CD14-positive monocyte (primary cell): ENCODE measurements at regions not wholly inside any gene's neighbourhood (a gene's known extent, or its start where the extent isn't known, plus 50 kb on each side); places are given as distances from the start of the nearest gene placed in this dataset.
"Not testable (repeated sequence)": the region's sequence is repeated elsewhere in the genome, so short reads cannot be mapped to it uniquely, and the experiment has no call there.

Experiments used
- DNase-seq, 3 donors: peaks; one replicate each; pipeline ENCODE4 v3.0.0-alpha.2; 2011 to 2022
- H2AFZ ChIP-seq: 2 replicates; pipeline ENCODE4 v1.6.0; 2012; ENCODE audit warnings: mild to moderate bottlenecking, low read depth, low read length, inconsistent platforms; ENCODE audit not compliant: insufficient read depth, poor library complexity, severe bottlenecking
- H3K27ac ChIP-seq, 2 donors: 1 replicate in 1 of 2; 2 replicates in 1 of 2; pipeline ENCODE4 v1.5.1; 2012 to 2013; ENCODE audit warnings: low read length in 2 of 2, control low read depth in 1 of 2, inconsistent platforms in 1 of 2, low read depth in 1 of 2, mild to moderate bottlenecking in 1 of 2
- H3K27me3 ChIP-seq, 2 donors: one replicate each; pipeline versions ENCODE4 v1.6.0 to v1.6.1; 2011 to 2013; ENCODE audit warnings: low read length in 2 of 2; ENCODE audit not compliant: control insufficient read depth in 2 of 2, insufficient read depth in 2 of 2
- H3K36me3 ChIP-seq, 2 donors: replicated peaks in 1 of 2; 1 replicate in 1 of 2; 2 replicates in 1 of 2; pipeline versions ENCODE4 v1.5.1 to v1.6.1; 2012 to 2013; ENCODE audit warnings: low read length in 2 of 2, control low read depth in 1 of 2, inconsistent platforms in 1 of 2, mild to moderate bottlenecking in 1 of 2; ENCODE audit not compliant: insufficient read depth in 2 of 2, control insufficient read depth in 1 of 2
- H3K4me1 ChIP-seq, 2 donors: 1 replicate in 1 of 2; 2 replicates in 1 of 2; pipeline versions ENCODE4 v1.5.1 to v1.6.1; 2012 to 2013; ENCODE audit warnings: low read length in 2 of 2, control low read depth in 1 of 2, inconsistent platforms in 1 of 2, mild to moderate bottlenecking in 1 of 2, moderate library complexity in 1 of 2; ENCODE audit not compliant: insufficient read depth in 2 of 2, control insufficient read depth in 1 of 2
- H3K4me2 ChIP-seq: replicated peaks from 2 replicates; pipeline ENCODE3; 2012; ENCODE audit warnings: low read length, moderate library complexity, mild to moderate bottlenecking; ENCODE audit not compliant: poor library complexity, severe bottlenecking; ENCODE audit errors: extremely low read depth
- H3K4me3 ChIP-seq, 3 experiments: fragments of 200-600 bp in 1 of 3; sonication (generic) in 1 of 3; replicated peaks in 1 of 3; 1 replicate in 2 of 3; 2 replicates in 1 of 3; pipeline ENCODE4 v1.5.1; 2011 to 2013; ENCODE audit warnings: low read length in 3 of 3, mild to moderate bottlenecking in 3 of 3, control low read depth in 2 of 3, low read depth in 2 of 3, inconsistent platforms in 1 of 3, moderate library complexity in 1 of 3
- H3K79me2 ChIP-seq: 2 replicates; pipeline ENCODE4 v1.6.0; 2012; ENCODE audit warnings: mild to moderate bottlenecking, control low read depth, inconsistent platforms, low read length, moderate library complexity; ENCODE audit not compliant: insufficient read depth
- H3K9ac ChIP-seq: 2 replicates; pipeline ENCODE4 v1.6.0; 2017; ENCODE audit warnings: low read length, mild to moderate bottlenecking; ENCODE audit not compliant: insufficient read depth, poor library complexity, severe bottlenecking
- H3K9me3 ChIP-seq, 2 donors: replicated peaks in 1 of 2; 1 replicate in 1 of 2; 2 replicates in 1 of 2; pipeline versions ENCODE4 v1.5.1 to v1.6.1; 2012 to 2013; ENCODE audit warnings: low read length in 2 of 2, control low read depth in 1 of 2; ENCODE audit not compliant: control insufficient read depth in 1 of 2, insufficient read depth in 1 of 2
- H4K20me1 ChIP-seq: 2 replicates; pipeline ENCODE4 v1.6.0; 2012; ENCODE audit warnings: mild to moderate bottlenecking, low read length, control low read depth, moderate library complexity; ENCODE audit not compliant: insufficient read depth
- H3K27ac Mint-ChIP-seq, 7 donors: one replicate each; pipeline ENCODE4 v1.8.0; 2020; ENCODE audit warnings: mild to moderate bottlenecking in 7 of 7, mixed read lengths in 7 of 7, moderate library complexity in 6 of 7, inconsistent platforms in 2 of 7
- H3K27me3 Mint-ChIP-seq, 3 donors: one replicate each; pipeline ENCODE4 v1.8.0; 2021 to 2022; ENCODE audit warnings: low read depth in 3 of 3, mild to moderate bottlenecking in 3 of 3, mixed read lengths in 3 of 3, moderate library complexity in 3 of 3, inconsistent platforms in 1 of 3
- H3K36me3 Mint-ChIP-seq, 2 donors: one replicate each; pipeline ENCODE4 v1.8.0; 2020; ENCODE audit warnings: mixed read lengths in 2 of 2, inconsistent platforms in 1 of 2, mild to moderate bottlenecking in 1 of 2
- H3K4me1 Mint-ChIP-seq: one replicate; pipeline ENCODE4 v1.8.0; 2020; ENCODE audit warnings: mild to moderate bottlenecking, mixed read lengths
- H3K4me3 Mint-ChIP-seq, 2 donors: one replicate each; pipeline ENCODE4 v1.8.0; 2020; ENCODE audit warnings: mild to moderate bottlenecking in 2 of 2, mixed read lengths in 2 of 2, moderate library complexity in 1 of 2
- H3K9me3 Mint-ChIP-seq, 7 donors: one replicate each; pipeline ENCODE4 v1.8.0; 2020 to 2022; ENCODE audit warnings: mixed read lengths in 7 of 7, mild to moderate bottlenecking in 6 of 7, moderate library complexity in 6 of 7, inconsistent platforms in 2 of 7
- CTCF ChIP-seq: fragments of 200-600 bp; IDR thresholded peaks from one replicate; pipeline ENCODE4 v1.8.0; 2022; ENCODE audit warnings: antibody characterized with exemption, mild to moderate bottlenecking
- WGBS: methylation state at CpG from one replicate; pipeline ENCODE4 v1.1.5; 2013; ENCODE audit warnings: missing lambda C conversion rate; ENCODE audit not compliant: insufficient coverage; 5-methylcytosine and 5-hydroxymethylcytosine counted together
- intact Hi-C, 2 donors: fragments of 100-400 bp; cut with micrococcal nuclease; formaldehyde crosslinking; loops; one replicate each; pipeline versions ENCODE4 v1.15.0 to v1.15.1; 2023

GRCh38 chr12:14225064-14225463 lies 140.4 kb upstream of the ATF7IP start:
- Histone ChIP-seq H3K36me3 (no peaks in the 10 kb centered on the region), H3K79me2 (no peaks in the 10 kb centered on the region), H2AFZ (no peak overlapping the region), H3K9ac (no peak overlapping the region), H4K20me1 (no peaks in the 10 kb centered on the region), H3K9me3 (peaks cover 16 to 28% of the 10 kb centered on the region in 2 donors), H3K4me3 (no peak overlapping the region), H3K4me1 (no peaks in the 10 kb centered on the region), H3K27me3 (no peaks in the 10 kb centered on the region), H3K27ac (no peak overlapping the region), H3K4me2 (no peak overlapping the region)
- intact Hi-C loops, result no loop called here
- peaks cover 2% of the 10 kb centered on the region for H3K4me1 Mint-ChIP-seq
- WGBS, result no CpG with 5 or more reads among the region's 4 CpGs
- H3K36me3 Mint-ChIP-seq, result no peaks in the 10 kb centered on the region
- H3K27me3 Mint-ChIP-seq, result peaks cover 1 to 8% (median 4%) of the 10 kb centered on the region in 3 donors
- peaks cover 11 to 32% (median 29%) of the 10 kb centered on the region in 7 donors for H3K9me3 Mint-ChIP-seq
- no peak for DNase-seq
- no peak overlapping the region for H3K4me3 Mint-ChIP-seq
- no peak overlapping the region for H3K27ac Mint-ChIP-seq
- TF ChIP-seq CTCF, result no peak

GRCh38 chr12:14235176-14235575 lies 130.3 kb upstream of the ATF7IP start:
- H3K27me3 ChIP-seq, H3K36me3 Mint-ChIP-seq, DNase-seq, H3K9ac ChIP-seq, H3K4me3 ChIP-seq, H3K27ac Mint-ChIP-seq, H4K20me1 ChIP-seq, H3K4me2 ChIP-seq, H3K27ac ChIP-seq, H3K27me3 Mint-ChIP-seq, H2AFZ ChIP-seq, H3K79me2 ChIP-seq, H3K36me3 ChIP-seq, H3K4me3 Mint-ChIP-seq: not testable (repeated sequence)
- peaks cover 9 to 13% of the 10 kb centered on the region in 2 donors for H3K9me3 ChIP-seq
- 52% methylated on average over 3 of the region's 3 CpGs for WGBS
- intact Hi-C loops, result loop anchor here (5.0 kb wide), 3 partner anchors 182 to 482 kb away; no protein-coding TSS in a partner anchor
- peaks cover 11 to 14% of the 10 kb centered on the region in 2 donors for H3K4me1 ChIP-seq
- H3K4me1 Mint-ChIP-seq, result peaks cover 12% of the 10 kb centered on the region
- peaks cover 18 to 23% (median 21%) of the 10 kb centered on the region in 7 donors for H3K9me3 Mint-ChIP-seq

GRCh38 chr12:14236641-14237040 lies 128.8 kb upstream of the ATF7IP start:
- 100% methylated on average over 2 of the region's 3 CpGs for WGBS
- H4K20me1 ChIP-seq, H3K27me3 Mint-ChIP-seq, H3K27ac ChIP-seq, H3K4me3 Mint-ChIP-seq, H2AFZ ChIP-seq, H3K36me3 ChIP-seq, H3K4me2 ChIP-seq, H3K9me3 ChIP-seq, H3K4me3 ChIP-seq, H3K79me2 ChIP-seq, H3K27ac Mint-ChIP-seq, H3K36me3 Mint-ChIP-seq, H3K27me3 ChIP-seq, DNase-seq, H3K9ac ChIP-seq: not testable (repeated sequence)
- H3K4me1 Mint-ChIP-seq, result peaks cover 19% of the 10 kb centered on the region
- intact Hi-C loops, result loop anchor here (5.0 kb wide), 3 partner anchors 181 to 481 kb away; no protein-coding TSS in a partner anchor
- H3K9me3 Mint-ChIP-seq, result peaks cover 7 to 15% (median 9%) of the 10 kb centered on the region in 7 donors
- H3K4me1 ChIP-seq, result peaks cover 19 to 23% of the 10 kb centered on the region in 2 donors
